Lung (tissue), 11 donors: ENCODE measurements at regions not wholly inside any gene's neighbourhood (a gene's known extent, or its start where the extent isn't known, plus 50 kb on each side); places are given as distances from the start of the nearest gene placed in this dataset.

Experiments used
- ATAC-seq: fragments of 200-7000 bp; cut with Tn5 transposase; one replicate; pipeline ENCODE4 v1.9.1; 2020; ENCODE audit warnings: moderate number of reproducible peaks; ENCODE audit not compliant: insufficient read depth, low FRiP score
- DNase-seq, 3 donors: peaks; one replicate each; pipeline ENCODE4 v3.0.0-alpha.2; 2013 to 2017
- H3K27ac ChIP-seq, 2 donors: one replicate each; pipeline ENCODE4 v1.5.1; 2013; ENCODE audit warnings: mild to moderate bottlenecking in 2 of 2, moderate library complexity in 2 of 2, control low read depth in 1 of 2, inconsistent platforms in 1 of 2, low read depth in 1 of 2, low read length in 1 of 2
- H3K27me3 ChIP-seq, 3 donors: one replicate each; pipeline ENCODE4 v1.5.1; 2013; ENCODE audit warnings: low read length in 2 of 3; ENCODE audit not compliant: control insufficient read depth in 3 of 3, insufficient read depth in 3 of 3
- H3K36me3 ChIP-seq, 4 donors: one replicate each; pipeline ENCODE4 v1.5.1; 2013; ENCODE audit warnings: low read length in 4 of 4, mild to moderate bottlenecking in 1 of 4, moderate library complexity in 1 of 4; ENCODE audit not compliant: control insufficient read depth in 4 of 4, insufficient read depth in 4 of 4
- H3K4me1 ChIP-seq, 5 donors: one replicate each; pipeline ENCODE4 v1.5.1; 2013; ENCODE audit warnings: low read length in 5 of 5, mild to moderate bottlenecking in 2 of 5, moderate library complexity in 1 of 5; ENCODE audit not compliant: control insufficient read depth in 5 of 5, insufficient read depth in 5 of 5
- H3K4me3 ChIP-seq: one replicate; pipeline ENCODE4 v1.5.1; 2013; ENCODE audit warnings: mild to moderate bottlenecking, control low read depth, moderate library complexity
- H3K9ac ChIP-seq, 2 donors: one replicate each; pipeline ENCODE4 v1.5.1; 2013; ENCODE audit warnings: low read length in 2 of 2, control low read depth in 1 of 2; ENCODE audit not compliant: insufficient read depth in 1 of 2
- H3K9me3 ChIP-seq, 4 donors: one replicate each; pipeline ENCODE4 v1.5.1; 2013; ENCODE audit warnings: low read length in 3 of 4, mild to moderate bottlenecking in 1 of 4, moderate library complexity in 1 of 4; ENCODE audit not compliant: control insufficient read depth in 4 of 4, insufficient read depth in 3 of 4
- CTCF ChIP-seq: IDR thresholded peaks from 2 replicates; pipeline ENCODE4 v1.5.1; 2012; ENCODE audit warnings: mild to moderate bottlenecking; ENCODE audit errors: control extremely low read depth, extremely low read depth
- WGBS, 2 donors: extraction: QIAGEN DNeasy Blood & Tissue Kit; methylation state at CpG; one replicate each; pipeline ENCODE4 v1.1.7; 2013; 5-methylcytosine and 5-hydroxymethylcytosine counted together
- donor health status: control.
- donor health status: control.
- donor health status: Bipolar disorder and iron deficiency.
- donor health status: healthy.
- donor health status: DM: yes; HTN: yes; CAD: no.

- no peak for TF ChIP-seq CTCF
- no peaks in the 10 kb centered on the region for H3K36me3 ChIP-seq
- peaks cover 0 to 20% (median 7%) of the 10 kb centered on the region in 5 donors for H3K4me1 ChIP-seq
- H3K4me3 ChIP-seq, result no peak overlapping the region
- DNase-seq, result no peak
- no peak for ATAC-seq
- WGBS, 2 donors, result 86 to 91% methylated on average over 11 of the region's 11 CpGs
- no peak overlapping the region for H3K27ac ChIP-seq
- H3K9me3 ChIP-seq, result no peaks in the 10 kb centered on the region
- no peak overlapping the region for H3K9ac ChIP-seq
- no peaks in the 10 kb centered on the region for H3K27me3 ChIP-seq
Measured at GRCh38 chr11:69971741-69972140, 106.4 kb upstream of the ANO1 start.

GRCh38 chr11:69972351-69972802 is 105.7 kb upstream of the ANO1 start:
- DNase-seq, result no peak
- Histone ChIP-seq H3K9ac (no peak overlapping the region), H3K9me3 (no peaks in the 10 kb centered on the region), H3K27me3 (no peaks in the 10 kb centered on the region), H3K4me1 (peaks cover 0 to 20% (median 7%) of the 10 kb centered on the region in 5 donors), H3K4me3 (no peak overlapping the region), H3K36me3 (no peaks in the 10 kb centered on the region), H3K27ac (no peak overlapping the region)
- WGBS, 2 donors, result 60 to 62% methylated on average over 15 of the region's 15 CpGs
- no peak for TF ChIP-seq CTCF
- no peak for ATAC-seq

- no peak for ATAC-seq
- Histone ChIP-seq H3K4me1 (peaks cover 0 to 6% (median 0%) of the 10 kb centered on the region in 5 donors), H3K27ac (no peak overlapping the region), H3K9ac (no peak overlapping the region), H3K27me3 (no peaks in the 10 kb centered on the region), H3K4me3 (no peak overlapping the region), H3K9me3 (no peaks in the 10 kb centered on the region), H3K36me3 (no peaks in the 10 kb centered on the region)
- TF ChIP-seq CTCF, result no peak
- WGBS, 2 donors, result 77 to 80% methylated on average over 4 of the region's 4 CpGs
- no peak for DNase-seq
Measured at GRCh38 chr11:69974528-69974927, 103.6 kb upstream of the ANO1 start.

GRCh38 chr11:69975822-69976221 is 102.3 kb upstream of the ANO1 start:
- no peak for DNase-seq

More at GRCh38 chr11:69975822-69976221, 102.3 kb upstream of the ANO1 start:
- no peak overlapping the region for H3K27ac ChIP-seq
- no peak overlapping the region for H3K9ac ChIP-seq
- no peak for ATAC-seq
- no peaks in the 10 kb centered on the region for H3K4me1 ChIP-seq
- H3K4me3 ChIP-seq, result no peak overlapping the region
- 94 to 95% methylated on average over 7 of the region's 7 CpGs for WGBS, 2 donors
- no peaks in the 10 kb centered on the region for H3K27me3 ChIP-seq
- no peaks in the 10 kb centered on the region for H3K36me3 ChIP-seq
- TF ChIP-seq CTCF, result no peak
- H3K9me3 ChIP-seq, result no peaks in the 10 kb centered on the region
